ENCODE measurements at regions not wholly inside any gene's neighbourhood (a gene's known extent, or its start where the extent isn't known, plus 50 kb on each side); places are given as distances from the start of the nearest gene placed in this dataset.

DNA sequence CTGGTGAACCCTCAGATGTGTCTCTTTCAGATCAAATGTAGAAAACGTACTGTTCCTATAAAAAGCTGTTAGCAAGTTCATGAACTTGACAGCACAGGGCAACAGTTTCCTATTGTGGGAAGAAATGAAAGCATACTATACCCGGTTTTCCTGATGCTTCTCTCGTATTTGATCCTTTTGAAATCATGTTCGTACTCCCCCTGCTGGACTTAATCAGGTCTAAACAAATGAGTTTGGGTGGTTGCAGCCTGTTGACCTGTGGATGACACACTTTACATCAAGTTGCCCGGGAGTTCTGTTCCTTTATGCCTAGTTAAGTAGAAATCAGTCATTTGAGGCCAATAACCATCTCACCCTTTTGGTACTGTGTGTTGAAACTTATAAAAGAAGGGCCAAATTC, 1992.3 kb downstream of the MAT2B start:
- ATAC-seq, result no peak
- TF ChIP-seq RARB (CRISPR knock-in tag; IDR thresholded peaks at IDR 0.05), result no peak
- no peak for TF ChIP-seq ARNTL (CRISPR knock-in tag; IDR thresholded peaks at IDR 0.05; ENCODE audit: borderline replicate concordance, low read depth)
- TF ChIP-seq CREB5 (CRISPR knock-in tag; IDR thresholded peaks at IDR 0.05; ENCODE audit: low read depth), result no peak
- no peak for TF ChIP-seq ZFP3 (CRISPR knock-in tag; IDR thresholded peaks at IDR 0.05)
- no peak for TF ChIP-seq ISL1 (CRISPR knock-in tag; IDR thresholded peaks at IDR 0.05)
- no peak for TF ChIP-seq ZNF8 (CRISPR knock-in tag; IDR thresholded peaks at IDR 0.05)
- no peak for TF ChIP-seq CSDC2 (CRISPR knock-in tag; IDR thresholded peaks at IDR 0.05)
- TF ChIP-seq ZC3H10 (CRISPR knock-in tag; IDR thresholded peaks at IDR 0.05), result no peak
- no peak for TF ChIP-seq ZNF565 (CRISPR knock-in tag; conservative IDR thresholded peaks at IDR 0.05; ENCODE audit: low read depth)

DNA sequence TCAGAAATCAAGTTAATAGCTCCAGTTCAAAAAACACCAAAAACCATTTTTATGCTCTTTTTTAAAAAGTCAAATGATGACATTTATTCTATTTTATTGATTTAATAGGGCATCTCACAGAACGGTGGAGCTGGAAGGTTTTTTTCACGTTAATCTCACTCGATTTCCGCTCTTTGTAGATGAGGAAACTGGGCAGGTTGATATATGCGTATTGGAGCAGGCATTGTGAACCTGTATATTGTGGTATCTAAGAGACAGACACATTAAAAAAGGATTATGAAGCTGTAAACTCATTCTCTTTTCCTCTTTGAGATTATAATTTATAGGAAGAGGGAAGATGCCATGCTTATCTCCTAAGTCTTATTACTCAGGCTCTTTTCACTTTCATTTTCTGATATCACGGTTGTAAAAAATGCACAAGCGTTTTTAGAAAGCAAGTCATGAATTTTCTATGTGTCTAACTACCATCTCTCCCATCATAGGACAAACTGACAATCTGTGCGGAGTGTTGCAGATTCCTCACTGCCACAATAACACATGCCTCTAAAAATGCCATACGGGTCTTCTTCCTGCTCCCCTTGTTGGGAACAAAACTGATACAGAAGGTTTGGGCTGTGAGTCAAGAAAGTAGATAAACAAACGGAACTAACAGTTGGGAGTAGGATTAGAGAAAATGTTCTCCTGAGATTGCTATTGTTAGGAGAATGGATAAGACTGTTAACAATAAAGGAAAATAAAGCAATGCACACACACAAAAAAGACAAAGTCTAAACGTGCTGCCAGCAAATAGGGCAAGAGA, 1997.7 kb downstream of the MAT2B start:
- no peak for TF ChIP-seq GLIS3 (CRISPR knock-in tag; IDR thresholded peaks at IDR 0.05)
- no peak for TF ChIP-seq RARB (CRISPR knock-in tag; IDR thresholded peaks at IDR 0.05)
- no peak for TF ChIP-seq CSDC2 (CRISPR knock-in tag; IDR thresholded peaks at IDR 0.05)
- no peak for TF ChIP-seq SNAI2 (CRISPR knock-in tag; IDR thresholded peaks at IDR 0.05)
- TF ChIP-seq, protein P1, sequence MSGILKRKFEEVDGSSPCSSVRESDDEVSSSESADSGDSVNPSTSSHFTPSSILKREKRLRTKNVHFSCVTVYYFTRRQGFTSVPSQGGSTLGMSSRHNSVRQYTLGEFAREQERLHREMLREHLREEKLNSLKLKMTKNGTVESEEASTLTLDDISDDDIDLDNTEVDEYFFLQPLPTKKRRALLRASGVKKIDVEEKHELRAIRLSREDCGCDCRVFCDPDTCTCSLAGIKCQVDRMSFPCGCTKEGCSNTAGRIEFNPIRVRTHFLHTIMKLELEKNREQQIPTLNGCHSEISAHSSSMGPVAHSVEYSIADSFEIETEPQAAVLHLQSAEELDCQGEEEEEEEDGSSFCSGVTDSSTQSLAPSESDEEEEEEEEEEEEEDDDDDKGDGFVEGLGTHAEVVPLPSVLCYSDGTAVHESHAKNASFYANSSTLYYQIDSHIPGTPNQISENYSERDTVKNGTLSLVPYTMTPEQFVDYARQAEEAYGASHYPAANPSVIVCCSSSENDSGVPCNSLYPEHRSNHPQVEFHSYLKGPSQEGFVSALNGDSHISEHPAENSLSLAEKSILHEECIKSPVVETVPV (CRISPR knock-in tag; IDR thresholded peaks at IDR 0.05), result no peak
- TF ChIP-seq ESRRG (CRISPR knock-in tag; IDR thresholded peaks at IDR 0.05), result no peak
- no peak for TF ChIP-seq ISL1 (CRISPR knock-in tag; IDR thresholded peaks at IDR 0.05)
- no peak for TF ChIP-seq PPARA (CRISPR knock-in tag; IDR thresholded peaks at IDR 0.05; ENCODE audit: borderline replicate concordance)
- no peak for TF ChIP-seq OSR1 (CRISPR knock-in tag; IDR thresholded peaks at IDR 0.05)
- no peak for TF ChIP-seq ZFP30 (CRISPR knock-in tag; IDR thresholded peaks at IDR 0.05)
- no peak for TF ChIP-seq ZNF70 (CRISPR knock-in tag; IDR thresholded peaks at IDR 0.05)
- TF ChIP-seq, protein P2, sequence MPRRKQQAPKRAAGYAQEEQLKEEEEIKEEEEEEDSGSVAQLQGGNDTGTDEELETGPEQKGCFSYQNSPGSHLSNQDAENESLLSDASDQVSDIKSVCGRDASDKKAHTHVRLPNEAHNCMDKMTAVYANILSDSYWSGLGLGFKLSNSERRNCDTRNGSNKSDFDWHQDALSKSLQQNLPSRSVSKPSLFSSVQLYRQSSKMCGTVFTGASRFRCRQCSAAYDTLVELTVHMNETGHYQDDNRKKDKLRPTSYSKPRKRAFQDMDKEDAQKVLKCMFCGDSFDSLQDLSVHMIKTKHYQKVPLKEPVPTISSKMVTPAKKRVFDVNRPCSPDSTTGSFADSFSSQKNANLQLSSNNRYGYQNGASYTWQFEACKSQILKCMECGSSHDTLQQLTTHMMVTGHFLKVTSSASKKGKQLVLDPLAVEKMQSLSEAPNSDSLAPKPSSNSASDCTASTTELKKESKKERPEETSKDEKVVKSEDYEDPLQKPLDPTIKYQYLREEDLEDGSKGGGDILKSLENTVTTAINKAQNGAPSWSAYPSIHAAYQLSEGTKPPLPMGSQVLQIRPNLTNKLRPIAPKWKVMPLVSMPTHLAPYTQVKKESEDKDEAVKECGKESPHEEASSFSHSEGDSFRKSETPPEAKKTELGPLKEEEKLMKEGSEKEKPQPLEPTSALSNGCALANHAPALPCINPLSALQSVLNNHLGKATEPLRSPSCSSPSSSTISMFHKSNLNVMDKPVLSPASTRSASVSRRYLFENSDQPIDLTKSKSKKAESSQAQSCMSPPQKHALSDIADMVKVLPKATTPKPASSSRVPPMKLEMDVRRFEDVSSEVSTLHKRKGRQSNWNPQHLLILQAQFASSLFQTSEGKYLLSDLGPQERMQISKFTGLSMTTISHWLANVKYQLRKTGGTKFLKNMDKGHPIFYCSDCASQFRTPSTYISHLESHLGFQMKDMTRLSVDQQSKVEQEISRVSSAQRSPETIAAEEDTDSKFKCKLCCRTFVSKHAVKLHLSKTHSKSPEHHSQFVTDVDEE (CRISPR knock-in tag; IDR thresholded peaks at IDR 0.05), result no peak
- ATAC-seq, result no peak

GRCh38 chr5:165504674-165505073, 1999.3 kb downstream of the MAT2B start:
- no peak for ATAC-seq
- TF ChIP-seq SNAI2 (CRISPR knock-in tag; IDR thresholded peaks at IDR 0.05) (no peak), ZNF70 (CRISPR knock-in tag; IDR thresholded peaks at IDR 0.05) (no peak), OSR1 (CRISPR knock-in tag; IDR thresholded peaks at IDR 0.05) (no peak), ZC3H10 (CRISPR knock-in tag; IDR thresholded peaks at IDR 0.05) (no peak), RARB (CRISPR knock-in tag; IDR thresholded peaks at IDR 0.05) (no peak), ARNTL (CRISPR knock-in tag; IDR thresholded peaks at IDR 0.05; ENCODE audit: borderline replicate concordance, low read depth) (no peak), ISL1 (CRISPR knock-in tag; IDR thresholded peaks at IDR 0.05) (no peak), TCF4 (CRISPR knock-in tag; IDR thresholded peaks at IDR 0.05; ENCODE audit: borderline replicate concordance) (no peak), ESRRG (CRISPR knock-in tag; IDR thresholded peaks at IDR 0.05) (no peak), ZFP3 (CRISPR knock-in tag; IDR thresholded peaks at IDR 0.05) (no peak), ZNF8 (CRISPR knock-in tag; IDR thresholded peaks at IDR 0.05) (no peak), POU6F1 (CRISPR knock-in tag; IDR thresholded peaks at IDR 0.05; ENCODE audit: borderline replicate concordance, low read depth) (no peak), ZNF565 (CRISPR knock-in tag; conservative IDR thresholded peaks at IDR 0.05; ENCODE audit: low read depth) (no peak), PPARA (CRISPR knock-in tag; IDR thresholded peaks at IDR 0.05; ENCODE audit: borderline replicate concordance) (no peak), CREB5 (CRISPR knock-in tag; IDR thresholded peaks at IDR 0.05; ENCODE audit: low read depth) (no peak), PATZ1 (CRISPR knock-in tag; IDR thresholded peaks at IDR 0.05; ENCODE audit: borderline replicate concordance) (no peak)
- TF ChIP-seq, protein P1 (CRISPR knock-in tag; IDR thresholded peaks at IDR 0.05), result no peak

All from SK-N-SH treated with all-trans-retinoic acid at 6 μM for 48 hours (cell line).